ENCODE measurements at regions not wholly inside any gene's neighbourhood (a gene's known extent, or its start where the extent isn't known, plus 50 kb on each side); places are given as distances from the start of the nearest gene placed in this dataset.

DNA sequence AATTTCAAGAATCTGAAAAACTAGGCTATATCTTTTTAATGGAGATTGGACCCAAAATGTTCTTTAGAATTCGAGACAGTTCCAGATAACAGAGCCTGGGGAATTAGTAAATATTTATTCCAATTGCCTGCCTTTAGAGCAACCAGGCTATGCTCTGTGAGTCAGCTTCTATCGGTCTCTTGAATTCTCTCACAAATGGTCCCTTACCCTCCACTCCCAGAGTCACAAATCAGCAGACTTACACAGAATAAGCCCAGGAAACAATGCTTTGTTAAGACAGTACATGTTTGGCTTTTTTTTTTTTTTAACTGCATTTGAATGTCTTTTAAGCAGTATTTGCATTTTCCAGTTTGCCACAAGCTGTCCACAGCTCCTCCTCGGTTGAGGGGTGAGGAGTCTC is 460.7 kb upstream of the CBLB start:
- TF ChIP-seq POLR2A (IDR thresholded peaks at IDR 0.05; ENCODE audit: low read depth, low read length) (no peak), POLR2AphosphoS5 (IDR thresholded peaks at IDR 0.05; ENCODE audit: low read depth, low read length) (no peak)

Measured in GM12892 (cell line).